C4-2B (cell line): ENCODE measurements at regions not wholly inside any gene's neighbourhood (a gene's known extent, or its start where the extent isn't known, plus 50 kb on each side); places are given as distances from the start of the nearest gene placed in this dataset.

ENCODE experiments used
- ZFX ChIP-seq: fragments of 450-650 bp; IDR thresholded peaks from 2 replicates; pipeline ENCODE4 v1.6.1; 2017
- TF ChIP-seq, protein P1 (sequence below): fragments of 450-650 bp; conservative IDR thresholded peaks from 2 replicates; pipeline ENCODE4 v1.5.1; 2017; ENCODE audit warnings: mild to moderate bottlenecking

DNA sequence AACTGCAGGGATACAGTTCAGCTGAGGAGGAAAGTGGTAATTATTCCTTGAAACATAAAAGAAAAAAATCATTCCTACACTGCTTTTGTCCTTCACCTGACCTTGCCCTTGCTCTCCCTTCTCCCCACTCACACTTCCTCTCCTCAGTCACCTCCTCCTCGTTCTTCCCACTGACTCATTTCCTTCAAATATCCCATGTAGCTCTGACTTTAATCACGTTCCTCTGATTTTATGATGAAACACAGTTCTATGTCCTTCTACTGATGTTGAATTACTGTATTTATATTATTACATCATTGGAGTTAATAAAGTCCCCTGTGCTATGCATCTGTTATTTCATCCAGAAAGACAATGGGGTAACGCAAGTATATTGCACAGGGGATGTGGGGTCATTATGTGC is 575.6 kb downstream of the POM121L12 start:
- TF ChIP-seq, protein P1, sequence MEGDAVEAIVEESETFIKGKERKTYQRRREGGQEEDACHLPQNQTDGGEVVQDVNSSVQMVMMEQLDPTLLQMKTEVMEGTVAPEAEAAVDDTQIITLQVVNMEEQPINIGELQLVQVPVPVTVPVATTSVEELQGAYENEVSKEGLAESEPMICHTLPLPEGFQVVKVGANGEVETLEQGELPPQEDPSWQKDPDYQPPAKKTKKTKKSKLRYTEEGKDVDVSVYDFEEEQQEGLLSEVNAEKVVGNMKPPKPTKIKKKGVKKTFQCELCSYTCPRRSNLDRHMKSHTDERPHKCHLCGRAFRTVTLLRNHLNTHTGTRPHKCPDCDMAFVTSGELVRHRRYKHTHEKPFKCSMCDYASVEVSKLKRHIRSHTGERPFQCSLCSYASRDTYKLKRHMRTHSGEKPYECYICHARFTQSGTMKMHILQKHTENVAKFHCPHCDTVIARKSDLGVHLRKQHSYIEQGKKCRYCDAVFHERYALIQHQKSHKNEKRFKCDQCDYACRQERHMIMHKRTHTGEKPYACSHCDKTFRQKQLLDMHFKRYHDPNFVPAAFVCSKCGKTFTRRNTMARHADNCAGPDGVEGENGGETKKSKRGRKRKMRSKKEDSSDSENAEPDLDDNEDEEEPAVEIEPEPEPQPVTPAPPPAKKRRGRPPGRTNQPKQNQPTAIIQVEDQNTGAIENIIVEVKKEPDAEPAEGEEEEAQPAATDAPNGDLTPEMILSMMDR = no peak
- no peak for TF ChIP-seq ZFX
